ENCODE measurements at regions not wholly inside any gene's neighbourhood (a gene's known extent, or its start where the extent isn't known, plus 50 kb on each side); places are given as distances from the start of the nearest gene placed in this dataset.
"Not testable (repeated sequence)": the region's sequence is repeated elsewhere in the genome, so short reads cannot be mapped to it uniquely, and the experiment has no call there.

- DNase-seq: not testable (repeated sequence)
These were observed 482.2 kb upstream of the SMC2 start for GRCh38 chr9:103611950-103612349.

- no peak for DNase-seq
These were observed 478.1 kb upstream of the SMC2 start for GRCh38 chr9:103615994-103616393.

- DNase-seq: no peak
These were observed 477.1 kb upstream of the SMC2 start for GRCh38 chr9:103617046-103617445.

- no peak for DNase-seq
These were observed 468.8 kb upstream of the SMC2 start for GRCh38 chr9:103625161-103625804.

GRCh38 chr9:103627731-103628130 is 466.4 kb upstream of the SMC2 start:
- no peak for DNase-seq

GRCh38 chr9:103649086-103649485 is 445.0 kb upstream of the SMC2 start:
- DNase-seq: no peak

GRCh38 chr9:103658156-103658555 is 436.0 kb upstream of the SMC2 start:
- no peak for DNase-seq

- no peak for DNase-seq
These were observed 433.3 kb upstream of the SMC2 start for GRCh38 chr9:103660830-103661229.

- DNase-seq: no peak
These were observed 432.4 kb upstream of the SMC2 start for GRCh38 chr9:103661663-103662062.

GRCh38 chr9:103669296-103669695 is 424.8 kb upstream of the SMC2 start:
- no peak for DNase-seq

GRCh38 chr9:103674271-103674670 is 419.8 kb upstream of the SMC2 start:
- no peak for DNase-seq

- no peak for DNase-seq
These were observed 413.5 kb upstream of the SMC2 start for GRCh38 chr9:103680581-103680980.

- DNase-seq: no peak
These were observed 412.7 kb upstream of the SMC2 start for GRCh38 chr9:103681435-103681834.

GRCh38 chr9:103700195-103700962 is 393.7 kb upstream of the SMC2 start:
- no peak for DNase-seq

GRCh38 chr9:103702572-103702971 is 391.5 kb upstream of the SMC2 start:
- no peak for DNase-seq

- DNase-seq: no peak
These were observed 386.9 kb upstream of the SMC2 start for GRCh38 chr9:103707181-103707580.

- DNase-seq: no peak
These were observed 384.7 kb upstream of the SMC2 start for GRCh38 chr9:103709366-103709765.

- no peak for DNase-seq
These were observed 380.5 kb upstream of the SMC2 start for GRCh38 chr9:103713631-103714030.

- DNase-seq: no peak
These were observed 379.1 kb upstream of the SMC2 start for GRCh38 chr9:103714992-103715391.

GRCh38 chr9:103721056-103721455 is 373.1 kb upstream of the SMC2 start:
- no peak for DNase-seq

- no peak for DNase-seq
These were observed 363.2 kb upstream of the SMC2 start for GRCh38 chr9:103730866-103731265.

- no peak for DNase-seq
These were observed 362.6 kb upstream of the SMC2 start for GRCh38 chr9:103731541-103731940.

GRCh38 chr9:103734471-103734870 is 359.6 kb upstream of the SMC2 start:
- no peak for DNase-seq
